Breast epithelium (tissue), 3 donors: ENCODE measurements at regions not wholly inside any gene's neighbourhood (a gene's known extent, or its start where the extent isn't known, plus 50 kb on each side); places are given as distances from the start of the nearest gene placed in this dataset.

Experiments
- CTCF ChIP-seq, 3 donors: fragments of 450-650 bp; IDR thresholded peaks; one replicate each; pipeline ENCODE4 v1.5.1; 2016 to 2017; ENCODE audit warnings: antibody characterized with exemption in 3 of 3, mild to moderate bottlenecking in 3 of 3, moderate library complexity in 3 of 3
- POLR2A ChIP-seq: fragments of 450-650 bp; IDR thresholded peaks from one replicate; pipeline ENCODE4 v1.6.1; 2016; ENCODE audit warnings: antibody characterized with exemption, mild to moderate bottlenecking, moderate library complexity
- POLR2AphosphoS5 ChIP-seq, 3 donors: sonication (generic); formaldehyde crosslinking; IDR thresholded peaks; one replicate each; pipeline ENCODE4 v1.6.1; 2017; ENCODE audit warnings: antibody characterized with exemption in 3 of 3

- no peak for TF ChIP-seq CTCF (IDR thresholded peaks at IDR 0.05)
- no peak for TF ChIP-seq POLR2AphosphoS5 (IDR thresholded peaks at IDR 0.05)
- no peak for TF ChIP-seq POLR2A
Measured at GRCh38 chr3:28699283-28699682, 350.7 kb upstream of the AZI2 start.
